ENCODE measurements at regions not wholly inside any gene's neighbourhood (a gene's known extent, or its start where the extent isn't known, plus 50 kb on each side); places are given as distances from the start of the nearest gene placed in this dataset.

DNA sequence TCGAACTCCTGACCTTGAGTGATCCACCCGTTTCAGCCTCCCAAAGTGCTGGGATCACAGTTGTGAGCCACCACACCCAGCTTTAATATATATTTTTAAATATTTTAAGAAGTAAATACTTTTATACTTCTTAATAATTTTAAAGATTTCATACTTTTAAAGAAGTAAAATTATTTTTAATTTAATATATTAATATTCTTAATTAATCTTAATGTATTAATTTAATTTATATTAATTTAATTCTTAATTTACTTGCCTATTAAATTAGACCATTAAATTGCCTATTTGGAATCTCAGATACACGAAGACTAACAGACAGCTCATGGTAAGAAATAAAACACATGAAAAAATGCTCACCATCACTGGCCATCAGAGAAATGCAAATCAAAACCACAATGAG lies 1087.4 kb downstream of the CDH18 start:
- Histone ChIP-seq H3K4me1 (ENCODE audit: control insufficient read depth, extremely low read depth, insufficient read depth, low read length) (no peaks in the 10 kb centered on the region), H3K79me2 (ENCODE audit: control insufficient read depth, insufficient read depth, low read length) (no peaks in the 10 kb centered on the region), H3K9ac (ENCODE audit: insufficient read depth, low read length) (no peak overlapping the region), H4K20me1 (ENCODE audit: control insufficient read depth, extremely low read depth, insufficient read depth, low read length) (no peaks in the 10 kb centered on the region), H3K4me2 (ENCODE audit: extremely low read depth, insufficient read depth, low read length) (no peak overlapping the region), H3K4me3 (replicated peaks in 1 of 4; ENCODE audit: control extremely low read depth in 1 of 4, insufficient read depth in 1 of 4, low read depth in 3 of 4, low read length in 4 of 4) (no peak overlapping the region), H3K36me3 (ENCODE audit: control insufficient read depth, insufficient read depth, low read length) (no peaks in the 10 kb centered on the region), H3K27ac (ENCODE audit: insufficient read depth, low read length) (no peak overlapping the region), H3K9me3 (ENCODE audit: control insufficient read depth, insufficient read depth, low read depth, low read length) (no peaks in the 10 kb centered on the region), H2AFZ (ENCODE audit: low read length) (no peak overlapping the region), H3K27me3 (ENCODE audit: control insufficient read depth, insufficient read depth, low read length) (no peaks in the 10 kb centered on the region)
- TF ChIP-seq EZH2 (IDR thresholded peaks at IDR 0.05; ENCODE audit: low read length, missing control alignments) (no peak), CTCF (conservative IDR thresholded peaks at IDR 0.05 in 1 of 2, IDR thresholded peaks at IDR 0.05 in 1 of 2; ENCODE audit: low read depth in 1 of 2, low read length in 2 of 2) (no peak)
- DNase-seq (ENCODE audit: low read depth in 2 of 2) = no peak

DNA sequence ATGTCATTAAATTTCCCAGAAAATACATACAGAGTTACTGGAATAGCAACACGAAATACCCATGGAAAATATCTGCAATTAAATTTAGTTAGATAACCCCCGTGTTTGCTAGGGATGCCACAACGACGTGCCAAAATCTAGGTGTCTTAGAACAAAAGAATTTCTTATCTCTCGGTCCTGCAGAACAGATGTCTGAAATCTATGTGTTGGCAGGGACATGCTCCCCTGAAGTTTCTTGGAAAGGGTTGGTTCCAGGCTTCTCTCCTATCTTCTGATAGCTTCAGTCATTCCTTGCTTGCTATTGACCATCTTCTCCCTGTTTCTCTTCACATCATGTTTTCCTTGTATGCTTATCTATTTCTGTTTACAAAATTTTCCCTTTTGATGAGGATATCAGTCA lies 1067.0 kb downstream of the CDH18 start:
- no peaks in the 10 kb centered on the region for H3K9me3 ChIP-seq (ENCODE audit: control insufficient read depth, insufficient read depth, low read depth, low read length)
- TF ChIP-seq CTCF (conservative IDR thresholded peaks at IDR 0.05 in 1 of 2, IDR thresholded peaks at IDR 0.05 in 1 of 2; ENCODE audit: low read depth in 1 of 2, low read length in 2 of 2) (no peak), EZH2 (IDR thresholded peaks at IDR 0.05; ENCODE audit: low read length, missing control alignments) (no peak)
- no peaks in the 10 kb centered on the region for H3K4me1 ChIP-seq (ENCODE audit: control insufficient read depth, extremely low read depth, insufficient read depth, low read length)
- no peak overlapping the region for H3K9ac ChIP-seq (ENCODE audit: insufficient read depth, low read length)
- H3K27me3 ChIP-seq (ENCODE audit: control insufficient read depth, insufficient read depth, low read length) = no peaks in the 10 kb centered on the region
- H3K4me2 ChIP-seq (ENCODE audit: extremely low read depth, insufficient read depth, low read length) = no peak overlapping the region
- H3K79me2 ChIP-seq (ENCODE audit: control insufficient read depth, insufficient read depth, low read length) = no peaks in the 10 kb centered on the region
- no peak overlapping the region for H2AFZ ChIP-seq (ENCODE audit: low read length)
- no peaks in the 10 kb centered on the region for H3K36me3 ChIP-seq (ENCODE audit: control insufficient read depth, insufficient read depth, low read length)
- DNase-seq (ENCODE audit: low read depth in 2 of 2) = no peak
- H4K20me1 ChIP-seq (ENCODE audit: control insufficient read depth, extremely low read depth, insufficient read depth, low read length) = no peaks in the 10 kb centered on the region
- H3K27ac ChIP-seq (ENCODE audit: insufficient read depth, low read length) = no peak overlapping the region
- no peak overlapping the region for H3K4me3 ChIP-seq (replicated peaks in 1 of 4; ENCODE audit: control extremely low read depth in 1 of 4, insufficient read depth in 1 of 4, low read depth in 3 of 4, low read length in 4 of 4)

- Histone ChIP-seq H3K27ac (ENCODE audit: insufficient read depth, low read length) (no peak overlapping the region), H3K4me2 (ENCODE audit: extremely low read depth, insufficient read depth, low read length) (no peak overlapping the region), H2AFZ (ENCODE audit: low read length) (no peak overlapping the region), H4K20me1 (ENCODE audit: control insufficient read depth, extremely low read depth, insufficient read depth, low read length) (no peaks in the 10 kb centered on the region), H3K27me3 (ENCODE audit: control insufficient read depth, insufficient read depth, low read length) (no peaks in the 10 kb centered on the region), H3K79me2 (ENCODE audit: control insufficient read depth, insufficient read depth, low read length) (no peaks in the 10 kb centered on the region), H3K36me3 (ENCODE audit: control insufficient read depth, insufficient read depth, low read length) (no peaks in the 10 kb centered on the region), H3K9ac (ENCODE audit: insufficient read depth, low read length) (no peak overlapping the region), H3K9me3 (ENCODE audit: control insufficient read depth, insufficient read depth, low read depth, low read length) (no peaks in the 10 kb centered on the region), H3K4me3 (replicated peaks in 1 of 4; ENCODE audit: control extremely low read depth in 1 of 4, insufficient read depth in 1 of 4, low read depth in 3 of 4, low read length in 4 of 4) (no peak overlapping the region), H3K4me1 (ENCODE audit: control insufficient read depth, extremely low read depth, insufficient read depth, low read length) (no peaks in the 10 kb centered on the region)
- DNase-seq (ENCODE audit: low read depth in 2 of 2) = no peak
- TF ChIP-seq CTCF (conservative IDR thresholded peaks at IDR 0.05 in 1 of 2, IDR thresholded peaks at IDR 0.05 in 1 of 2; ENCODE audit: low read depth in 1 of 2, low read length in 2 of 2) (no peak), EZH2 (IDR thresholded peaks at IDR 0.05; ENCODE audit: low read length, missing control alignments) (no peak)
Measured at GRCh38 chr5:18932081-18932480, 1055.9 kb downstream of the CDH18 start.
